Endothelial cell of umbilical vein (primary cell): ENCODE measurements at regions not wholly inside any gene's neighbourhood (a gene's known extent, or its start where the extent isn't known, plus 50 kb on each side); places are given as distances from the start of the nearest gene placed in this dataset.

Experiments
- EZH2 ChIP-seq: IDR thresholded peaks from 2 replicates; pipeline ENCODE4 v1.6.1; 2012; ENCODE audit warnings: borderline replicate concordance, low read depth, mild to moderate bottlenecking, moderate library complexity, low read length, inconsistent platforms; ENCODE audit not compliant: severe bottlenecking
- GATA2 ChIP-seq: IDR thresholded peaks from 2 replicates; pipeline ENCODE4 v1.7.0; 2011; ENCODE audit warnings: low read depth, mild to moderate bottlenecking, moderate library complexity, mixed read lengths, low read length; ENCODE audit not compliant: insufficient read length, insufficient read depth
- MYC ChIP-seq: IDR thresholded peaks from one replicate; pipeline ENCODE4 v1.6.1; 2011; ENCODE audit warnings: mild to moderate bottlenecking, low read depth, low read length
- POLR2AphosphoS5 ChIP-seq: IDR thresholded peaks from 2 replicates; pipeline ENCODE4 v1.6.1; 2012; ENCODE audit warnings: low read depth, mild to moderate bottlenecking, control low read depth, low read length, moderate library complexity; ENCODE audit not compliant: insufficient read depth
- TF ChIP-seq, protein P1 (sequence below), 2 donors: IDR thresholded peaks; 1 replicate in 1 of 2; 2 replicates in 1 of 2; pipeline ENCODE4 v1.5.1; 2011; ENCODE audit warnings: low read length in 2 of 2, mild to moderate bottlenecking in 2 of 2, moderate library complexity in 2 of 2, control low read depth in 1 of 2, inconsistent platforms in 1 of 2, low read depth in 1 of 2; ENCODE audit not compliant: insufficient read depth in 1 of 2; ENCODE audit errors: extremely low read depth in 1 of 2

DNA sequence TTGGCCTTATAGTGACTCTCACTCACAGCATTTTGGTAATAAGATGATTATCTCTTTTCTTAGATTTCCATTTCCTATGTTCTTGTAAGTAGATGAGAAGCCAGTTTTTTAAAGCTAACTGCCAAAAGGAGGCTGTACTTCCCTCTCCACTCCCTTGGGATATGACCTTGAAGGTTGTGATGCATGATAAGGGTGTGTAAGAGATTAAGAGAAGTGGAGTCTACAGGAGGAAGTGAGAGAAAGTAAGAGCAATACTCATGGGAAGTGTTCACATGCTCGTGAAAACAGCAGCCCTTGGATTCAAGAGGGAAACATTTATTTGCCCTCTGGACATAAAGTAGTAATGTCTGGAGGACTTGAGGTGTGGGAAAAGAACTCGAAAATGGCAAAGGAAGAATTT is 171.5 kb downstream of the EVA1A start:
- TF ChIP-seq, protein P1, sequence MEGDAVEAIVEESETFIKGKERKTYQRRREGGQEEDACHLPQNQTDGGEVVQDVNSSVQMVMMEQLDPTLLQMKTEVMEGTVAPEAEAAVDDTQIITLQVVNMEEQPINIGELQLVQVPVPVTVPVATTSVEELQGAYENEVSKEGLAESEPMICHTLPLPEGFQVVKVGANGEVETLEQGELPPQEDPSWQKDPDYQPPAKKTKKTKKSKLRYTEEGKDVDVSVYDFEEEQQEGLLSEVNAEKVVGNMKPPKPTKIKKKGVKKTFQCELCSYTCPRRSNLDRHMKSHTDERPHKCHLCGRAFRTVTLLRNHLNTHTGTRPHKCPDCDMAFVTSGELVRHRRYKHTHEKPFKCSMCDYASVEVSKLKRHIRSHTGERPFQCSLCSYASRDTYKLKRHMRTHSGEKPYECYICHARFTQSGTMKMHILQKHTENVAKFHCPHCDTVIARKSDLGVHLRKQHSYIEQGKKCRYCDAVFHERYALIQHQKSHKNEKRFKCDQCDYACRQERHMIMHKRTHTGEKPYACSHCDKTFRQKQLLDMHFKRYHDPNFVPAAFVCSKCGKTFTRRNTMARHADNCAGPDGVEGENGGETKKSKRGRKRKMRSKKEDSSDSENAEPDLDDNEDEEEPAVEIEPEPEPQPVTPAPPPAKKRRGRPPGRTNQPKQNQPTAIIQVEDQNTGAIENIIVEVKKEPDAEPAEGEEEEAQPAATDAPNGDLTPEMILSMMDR (IDR thresholded peaks at IDR 0.05; ENCODE audit: extremely low read depth in 1 of 2, insufficient read depth in 1 of 2, low read depth in 1 of 2, low read length in 2 of 2), result no peak
- TF ChIP-seq POLR2AphosphoS5, result no peak
- no peak for TF ChIP-seq EZH2
- no peak for TF ChIP-seq GATA2
- no peak for TF ChIP-seq MYC
